HG03060 (cell line): ENCODE measurements at regions not wholly inside any gene's neighbourhood (a gene's known extent, or its start where the extent isn't known, plus 50 kb on each side); places are given as distances from the start of the nearest gene placed in this dataset.
"Not testable (repeated sequence)": the region's sequence is repeated elsewhere in the genome, so short reads cannot be mapped to it uniquely, and the experiment has no call there.

Experiments used
- ATAC-seq: cut with Tn5 transposase; IDR thresholded peaks from one replicate; pipeline ENCODE4 v1.9.1; 2021; ENCODE audit warnings: low read depth, moderate number of reproducible peaks; ENCODE audit not compliant: unreplicated experiment

GRCh38 chr15:53223815-53224214, 433.7 kb upstream of the ONECUT1 start:
- no peak for ATAC-seq

- ATAC-seq: no peak
Observed at GRCh38 chr15:53218666-53219580, 428.8 kb upstream of the ONECUT1 start.

- no peak for ATAC-seq
Observed at GRCh38 chr15:53216036-53216435, 425.9 kb upstream of the ONECUT1 start.

- ATAC-seq: no peak
Observed at GRCh38 chr15:53213336-53213735, 423.2 kb upstream of the ONECUT1 start.

GRCh38 chr15:53212785-53213184, 422.6 kb upstream of the ONECUT1 start:
- ATAC-seq: no peak

- ATAC-seq: no peak
Observed at GRCh38 chr15:53210653-53211052, 420.5 kb upstream of the ONECUT1 start.

- ATAC-seq: no peak
Observed at GRCh38 chr15:53209396-53210042, 419.4 kb upstream of the ONECUT1 start.

GRCh38 chr15:53208751-53209150, 418.6 kb upstream of the ONECUT1 start:
- no peak for ATAC-seq

- ATAC-seq: no peak
Observed at GRCh38 chr15:53203454-53203853, 413.3 kb upstream of the ONECUT1 start.

- ATAC-seq: no peak
Observed at GRCh38 chr15:53202876-53203275, 412.7 kb upstream of the ONECUT1 start.

GRCh38 chr15:53197426-53197839, 407.3 kb upstream of the ONECUT1 start:
- ATAC-seq: peak; percentile 56

- ATAC-seq: no peak
Observed at GRCh38 chr15:53196788-53197187, 406.7 kb upstream of the ONECUT1 start.

- no peak for ATAC-seq
Observed at GRCh38 chr15:53196242-53196641, 406.1 kb upstream of the ONECUT1 start.

- no peak for ATAC-seq
Observed at GRCh38 chr15:53193149-53193548, 403.0 kb upstream of the ONECUT1 start.

GRCh38 chr15:53189860-53190259, 399.7 kb upstream of the ONECUT1 start:
- no peak for ATAC-seq

- not testable (repeated sequence) for ATAC-seq
Observed at GRCh38 chr15:53183449-53183848, 393.3 kb upstream of the ONECUT1 start.

- ATAC-seq: no peak
Observed at GRCh38 chr15:53171571-53171970, 381.4 kb upstream of the ONECUT1 start.

GRCh38 chr15:53166684-53167201, 376.6 kb upstream of the ONECUT1 start:
- no peak for ATAC-seq

- no peak for ATAC-seq
Observed at GRCh38 chr15:53165988-53166683, 376.0 kb upstream of the ONECUT1 start.

- ATAC-seq: no peak
Observed at GRCh38 chr15:53160092-53160704, 370.1 kb upstream of the ONECUT1 start.

- no peak for ATAC-seq
Observed at GRCh38 chr15:53159458-53159857, 369.3 kb upstream of the ONECUT1 start.
